ENCODE measurements at regions not wholly inside any gene's neighbourhood (a gene's known extent, or its start where the extent isn't known, plus 50 kb on each side); places are given as distances from the start of the nearest gene placed in this dataset.
"Not testable (repeated sequence)": the region's sequence is repeated elsewhere in the genome, so short reads cannot be mapped to it uniquely, and the experiment has no call there.

GRCh38 chr2:76008001-76008702 lies 297.4 kb upstream of the GCFC2 start:
- TF ChIP-seq CTCF (IDR thresholded peaks at IDR 0.05; ENCODE audit: unreplicated experiment) = no peak
- intact Hi-C loops (cut with micrococcal nuclease) = no loop called here
- H3K4me3 Mint-ChIP-seq (ENCODE audit: unreplicated experiment) = peak overlapping the region; percentile 6

DNA sequence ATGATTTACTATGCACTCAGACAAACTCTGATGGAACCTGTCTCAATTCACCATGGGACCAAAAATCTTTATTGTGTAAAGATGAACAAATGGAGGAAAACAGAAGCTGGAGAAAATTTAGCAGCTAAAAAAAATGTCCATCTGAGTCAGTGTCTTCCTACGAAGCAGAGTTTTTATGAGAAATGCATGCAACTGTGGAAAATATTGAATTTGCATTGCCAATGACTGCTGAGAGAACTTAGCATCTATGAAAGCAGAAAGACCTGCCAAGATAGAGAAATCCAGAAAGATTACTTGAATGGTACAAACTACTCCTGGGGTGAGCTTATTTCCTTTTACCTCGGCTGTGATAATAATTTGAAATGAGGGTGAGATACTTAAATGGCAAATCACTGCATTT lies 289.7 kb upstream of the GCFC2 start:
- no peaks in the 10 kb centered on the region for H3K36me3 Mint-ChIP-seq (ENCODE audit: insufficient read depth, unreplicated experiment)
- H3K4me3 Mint-ChIP-seq (ENCODE audit: unreplicated experiment) = no peak overlapping the region
- ChIA-PET CTCF (interaction anchor here (0.6 kb wide), 1 partner anchor 40 kb away, joined by 3 read pairs; no protein-coding TSS in a partner anchor), POLR2A (interaction anchor here (0.7 kb wide), 1 partner anchor 96 kb away, joined by 3 read pairs; no protein-coding TSS in a partner anchor)
- intact Hi-C loops (cut with micrococcal nuclease) = no loop called here
- H3K9me3 Mint-ChIP-seq (ENCODE audit: unreplicated experiment) = peaks cover 8% of the 10 kb centered on the region
- H3K4me1 Mint-ChIP-seq (ENCODE audit: insufficient read depth, unreplicated experiment) = no peaks in the 10 kb centered on the region
- no peak for DNase-seq (ENCODE audit: unreplicated experiment)
- no peaks in the 10 kb centered on the region for H3K27me3 Mint-ChIP-seq (ENCODE audit: insufficient read depth, unreplicated experiment)
- no peak for TF ChIP-seq CTCF (IDR thresholded peaks at IDR 0.05; ENCODE audit: unreplicated experiment)
- no peak overlapping the region for H3K27ac Mint-ChIP-seq (ENCODE audit: low read depth, unreplicated experiment)
- no TSS peak for BruUV-seq (replicated peaks)

More at GRCh38 chr2:76008001-76008702, 297.4 kb upstream of the GCFC2 start:
- CTCF ChIA-PET = interaction anchor here (0.7 kb wide), 1 partner anchor 184 kb away, joined by 3 read pairs; no protein-coding TSS in a partner anchor
- peak; percentile 15 for DNase-seq (ENCODE audit: unreplicated experiment)
- Mint-ChIP-seq H3K9me3 (ENCODE audit: unreplicated experiment) (no peaks in the 10 kb centered on the region), H3K36me3 (ENCODE audit: insufficient read depth, unreplicated experiment) (no peaks in the 10 kb centered on the region), H3K27me3 (ENCODE audit: insufficient read depth, unreplicated experiment) (no peaks in the 10 kb centered on the region), H3K4me1 (ENCODE audit: insufficient read depth, unreplicated experiment) (peaks cover 9% of the 10 kb centered on the region), H3K27ac (ENCODE audit: low read depth, unreplicated experiment) (peak overlapping the region; percentile 57)
- BruUV-seq (replicated peaks) = no TSS peak
- POLR2A ChIA-PET = no interaction called here

DNA sequence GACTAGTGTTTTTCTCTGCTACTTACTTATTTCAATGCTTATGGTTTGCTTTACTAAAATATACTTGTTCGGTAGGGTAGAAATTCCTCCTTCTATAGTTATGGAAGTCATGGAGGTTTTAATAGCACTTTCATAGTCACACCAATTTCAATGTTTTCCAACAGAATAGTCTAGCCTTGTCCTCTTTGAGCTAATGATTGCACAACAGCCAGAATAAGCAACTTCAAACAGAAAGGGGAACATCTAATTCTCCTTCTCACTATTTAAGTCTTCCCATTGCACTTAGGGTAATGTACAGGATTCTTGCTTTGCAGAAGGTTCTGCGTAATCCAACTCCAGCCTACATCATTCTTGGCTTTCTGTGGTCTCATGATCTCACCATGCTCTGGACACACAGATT lies 287.7 kb upstream of the GCFC2 start:
- Mint-ChIP-seq H3K9me3 (ENCODE audit: unreplicated experiment) (peaks cover 8% of the 10 kb centered on the region), H3K36me3 (ENCODE audit: insufficient read depth, unreplicated experiment) (no peaks in the 10 kb centered on the region), H3K27me3 (ENCODE audit: insufficient read depth, unreplicated experiment) (no peaks in the 10 kb centered on the region), H3K4me3 (ENCODE audit: unreplicated experiment) (no peak overlapping the region), H3K27ac (ENCODE audit: low read depth, unreplicated experiment) (no peak overlapping the region), H3K4me1 (ENCODE audit: insufficient read depth, unreplicated experiment) (no peaks in the 10 kb centered on the region)
- no TSS peak for BruUV-seq (replicated peaks)
- TF ChIP-seq CTCF (IDR thresholded peaks at IDR 0.05; ENCODE audit: unreplicated experiment) = no peak
- DNase-seq (ENCODE audit: unreplicated experiment) = no peak
- ChIA-PET POLR2A (interaction anchor here (1.1 kb wide), 1 partner anchor 9 kb away, joined by 3 read pairs; no protein-coding TSS in a partner anchor), CTCF (no interaction called here)
- intact Hi-C loops (cut with micrococcal nuclease) = no loop called here

DNA sequence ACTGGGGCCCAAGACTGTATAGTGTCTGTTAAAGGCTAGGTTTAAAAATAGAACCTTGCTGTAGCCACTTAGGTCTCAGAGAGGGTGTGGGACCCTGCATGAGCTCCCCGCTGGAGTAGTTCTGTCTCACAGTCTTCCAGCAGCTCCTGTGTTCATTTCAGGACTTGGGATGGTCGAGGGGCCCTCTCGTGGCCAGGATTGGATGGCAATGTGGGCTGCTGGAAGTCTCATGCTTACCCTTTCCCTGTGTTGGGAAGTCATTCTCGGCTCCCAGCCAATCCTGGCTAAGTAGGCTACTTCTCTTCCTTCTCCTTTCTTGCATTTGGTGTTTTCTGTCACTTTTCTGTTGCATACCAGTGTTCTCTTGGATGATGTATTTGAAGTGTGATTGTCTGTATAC lies 284.0 kb upstream of the GCFC2 start:
- Mint-ChIP-seq H3K36me3 (ENCODE audit: insufficient read depth, unreplicated experiment) (no peaks in the 10 kb centered on the region), H3K9me3 (ENCODE audit: unreplicated experiment) (peaks cover 11% of the 10 kb centered on the region), H3K4me3 (ENCODE audit: unreplicated experiment) (no peak overlapping the region), H3K27me3 (ENCODE audit: insufficient read depth, unreplicated experiment) (no peaks in the 10 kb centered on the region), H3K4me1 (ENCODE audit: insufficient read depth, unreplicated experiment) (no peaks in the 10 kb centered on the region), H3K27ac (ENCODE audit: low read depth, unreplicated experiment) (no peak overlapping the region)
- peak; percentile 19 for DNase-seq (ENCODE audit: unreplicated experiment)
- no peak for TF ChIP-seq CTCF (IDR thresholded peaks at IDR 0.05; ENCODE audit: unreplicated experiment)
- ChIA-PET CTCF (interaction anchor here (0.6 to 0.8 kb wide), 2 partner anchors 11 to 389 kb away, joined by 3 to 4 read pairs; no protein-coding TSS in a partner anchor), POLR2A (no interaction called here)
- intact Hi-C loops (cut with micrococcal nuclease) = no loop called here
- BruUV-seq (replicated peaks) = no TSS peak

DNA sequence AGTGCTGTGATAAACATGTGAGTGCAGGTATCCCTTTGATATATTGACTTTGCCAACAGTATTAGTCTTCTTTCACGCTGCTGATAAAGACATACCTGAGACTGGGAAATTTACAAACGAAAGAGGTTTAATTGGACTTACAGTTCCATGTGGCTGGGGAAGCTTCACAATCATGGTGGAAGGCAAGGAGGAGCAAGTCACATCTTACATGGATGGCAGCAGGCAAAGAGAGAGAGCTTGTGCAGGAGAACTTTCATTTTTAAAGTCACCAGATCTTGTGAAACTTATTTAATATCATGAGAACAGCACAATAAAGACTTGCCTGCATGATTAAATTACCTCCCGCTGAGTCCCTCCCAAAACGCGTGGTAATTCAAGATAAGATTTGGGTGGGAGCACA lies 277.9 kb upstream of the GCFC2 start:
- H3K4me3 Mint-ChIP-seq (ENCODE audit: unreplicated experiment); H3K27me3 Mint-ChIP-seq (ENCODE audit: insufficient read depth, unreplicated experiment); BruUV-seq (replicated peaks); DNase-seq (ENCODE audit: unreplicated experiment); H3K27ac Mint-ChIP-seq (ENCODE audit: low read depth, unreplicated experiment); H3K36me3 Mint-ChIP-seq (ENCODE audit: insufficient read depth, unreplicated experiment); CTCF ChIA-PET; H3K4me1 Mint-ChIP-seq (ENCODE audit: insufficient read depth, unreplicated experiment); intact Hi-C loops (cut with micrococcal nuclease): not testable (repeated sequence)
- H3K9me3 Mint-ChIP-seq (ENCODE audit: unreplicated experiment) = peaks cover 17% of the 10 kb centered on the region
- POLR2A ChIA-PET = interaction anchor here (1.0 kb wide), 1 partner anchor 9 kb away, joined by 3 read pairs; no protein-coding TSS in a partner anchor

All from MCF 10A (cell line).